Endothelial cell of umbilical vein (primary cell): ENCODE measurements at regions not wholly inside any gene's neighbourhood (a gene's known extent, or its start where the extent isn't known, plus 50 kb on each side); places are given as distances from the start of the nearest gene placed in this dataset.

Experiments
- BruUV-seq: library from RNA; stranded (reverse); fragments of 400-500 nt; replicated peaks from 2 replicates; lab custom pipeline; 2021; lab: Mats Ljungman, UMichigan
- CTCF ChIA-PET: fragments of 300-600, 350-600 bp; sonication (Branson Sonifier 250); formaldehyde crosslinking; loops from one replicate; lab custom pipeline; 2021; ENCODE audit warnings: antibody characterized with exemption, inconsistent platforms; lab: Charles Lee
- POLR2A ChIA-PET: fragments of 300-600, 350-600 bp; sonication (Branson Sonifier 250); formaldehyde crosslinking; loops from one replicate; lab custom pipeline; 2021; ENCODE audit warnings: antibody characterized with exemption, inconsistent platforms; lab: Charles Lee
- DNase-seq: peaks from one replicate; pipeline ENCODE4 v3.0.0-alpha.2; 2011; ENCODE audit warnings: low read depth, low spot score
- FAIRE-seq: peaks from 2 replicates; lab custom pipeline; 2011; peaks lifted over from hg19 to GRCh38; lab: Jason Lieb, UNC
- H2AFZ ChIP-seq: 2 replicates; pipeline ENCODE4 v1.6.0; 2012; ENCODE audit warnings: low read depth, low read length, control low read depth, inconsistent platforms
- H3K27ac ChIP-seq: 2 replicates; pipeline ENCODE4 v1.5.1; 2011; ENCODE audit warnings: low read depth, mild to moderate bottlenecking, control low read depth, low read length, moderate library complexity; ENCODE audit not compliant: insufficient read depth
- H3K27me3 ChIP-seq, 2 experiments: 2 replicates each; pipeline versions ENCODE4 v1.6.0 to v1.6.1; 2011; ENCODE audit warnings: low read length in 2 of 2, mixed read lengths in 1 of 2; ENCODE audit not compliant: control insufficient read depth in 2 of 2, insufficient read depth in 2 of 2
- H3K36me3 ChIP-seq, 2 experiments: 2 replicates in 1 of 2; 3 replicates in 1 of 2; pipeline ENCODE4 v1.5.1; 2011; ENCODE audit warnings: low read length in 2 of 2, mild to moderate bottlenecking in 1 of 2, moderate library complexity in 1 of 2; ENCODE audit not compliant: control insufficient read depth in 2 of 2, insufficient read depth in 2 of 2; ENCODE audit errors: extremely low read depth in 1 of 2
- H3K4me1 ChIP-seq: 3 replicates; pipeline ENCODE4 v1.5.1; 2011; ENCODE audit warnings: mild to moderate bottlenecking, low read length; ENCODE audit not compliant: control insufficient read depth, insufficient read depth; ENCODE audit errors: extremely low read depth
- H3K4me2 ChIP-seq: 2 replicates; pipeline ENCODE4 v1.6.1; 2011; ENCODE audit warnings: low read length, control low read depth, mixed read lengths; ENCODE audit not compliant: insufficient read depth
- H3K4me3 ChIP-seq, 3 experiments: fragments of 200-600 bp in 1 of 3; sonication (generic), shearing (Covaris generic) in 1 of 3; replicated peaks in 1 of 3; 2 replicates each; pipeline ENCODE4 v1.5.1; 2011 to 2016; ENCODE audit warnings: control low read depth in 3 of 3, low read length in 3 of 3, mild to moderate bottlenecking in 2 of 3, inconsistent platforms in 1 of 3, low read depth in 1 of 3, moderate library complexity in 1 of 3; ENCODE audit not compliant: insufficient read depth in 1 of 3
- H3K79me2 ChIP-seq: 2 replicates; pipeline ENCODE4 v1.6.0; 2012; ENCODE audit warnings: low read length, inconsistent platforms; ENCODE audit not compliant: control insufficient read depth, insufficient read depth
- H3K9ac ChIP-seq: replicated peaks from 2 replicates; pipeline ENCODE3; 2011; ENCODE audit warnings: low read length, control low read depth; ENCODE audit not compliant: insufficient read depth; ENCODE audit errors: extremely low read depth
- H3K9me1 ChIP-seq: replicated peaks from 3 replicates; pipeline ENCODE4 v1.6.0; 2011; ENCODE audit warnings: mild to moderate bottlenecking, low read length; ENCODE audit not compliant: control insufficient read depth, insufficient read depth; ENCODE audit errors: extremely low read depth
- H3K9me3 ChIP-seq: replicated peaks from 2 replicates; pipeline ENCODE4 v1.5.1; 2012; ENCODE audit warnings: low read length, inconsistent platforms; ENCODE audit not compliant: control insufficient read depth, insufficient read depth
- H4K20me1 ChIP-seq: replicated peaks from 2 replicates; pipeline ENCODE3; 2011; ENCODE audit warnings: mild to moderate bottlenecking, low read length; ENCODE audit not compliant: control insufficient read depth, insufficient read depth; ENCODE audit errors: extremely low read depth
- CTCF ChIP-seq, 2 donors: IDR thresholded peaks; 1 replicate in 1 of 2; 2 replicates in 1 of 2; pipeline ENCODE4 v1.5.1; 2011; ENCODE audit warnings: low read length in 2 of 2, mild to moderate bottlenecking in 2 of 2, moderate library complexity in 2 of 2, control low read depth in 1 of 2, inconsistent platforms in 1 of 2, low read depth in 1 of 2; ENCODE audit not compliant: insufficient read depth in 1 of 2; ENCODE audit errors: extremely low read depth in 1 of 2
- EZH2 ChIP-seq: IDR thresholded peaks from 2 replicates; pipeline ENCODE4 v1.6.1; 2012; ENCODE audit warnings: borderline replicate concordance, low read depth, mild to moderate bottlenecking, moderate library complexity, low read length, inconsistent platforms; ENCODE audit not compliant: severe bottlenecking
- FOS ChIP-seq: IDR thresholded peaks from 2 replicates; pipeline ENCODE4 v1.6.1; 2011; ENCODE audit warnings: mild to moderate bottlenecking, low read length, moderate library complexity, borderline replicate concordance; ENCODE audit not compliant: insufficient read depth
- GATA2 ChIP-seq: IDR thresholded peaks from 2 replicates; pipeline ENCODE4 v1.7.0; 2011; ENCODE audit warnings: low read depth, mild to moderate bottlenecking, moderate library complexity, mixed read lengths, low read length; ENCODE audit not compliant: insufficient read length, insufficient read depth
- JUN ChIP-seq: IDR thresholded peaks from 2 replicates; pipeline ENCODE4 v1.6.1; 2011; ENCODE audit warnings: borderline replicate concordance, low read depth; ENCODE audit not compliant: insufficient read length, insufficient read depth
- MAX ChIP-seq: IDR thresholded peaks from 2 replicates; pipeline ENCODE4 v1.6.1; 2011; ENCODE audit not compliant: insufficient read depth, insufficient read length
- MYC ChIP-seq: IDR thresholded peaks from one replicate; pipeline ENCODE4 v1.6.1; 2011; ENCODE audit warnings: mild to moderate bottlenecking, low read depth, low read length
- POLR2A ChIP-seq: IDR thresholded peaks from 2 replicates; pipeline ENCODE4 v1.6.1; 2012; ENCODE audit warnings: low read depth, mild to moderate bottlenecking, control low read depth, low read length
- POLR2AphosphoS5 ChIP-seq: IDR thresholded peaks from 2 replicates; pipeline ENCODE4 v1.6.1; 2012; ENCODE audit warnings: low read depth, mild to moderate bottlenecking, control low read depth, low read length, moderate library complexity; ENCODE audit not compliant: insufficient read depth
- dilution Hi-C: fragments of 300-500 bp; cut with MboI; formaldehyde crosslinking; loops from one replicate; pipeline ENCODE4 v1.15.0; 2019; ENCODE audit warnings: low sequenced_read_pairs; ENCODE audit not compliant: extremely low pct_ligation_motif_present
- intact Hi-C: fragments of 100-400 bp; cut with micrococcal nuclease; formaldehyde crosslinking; loops from one replicate; pipeline ENCODE4 v1.10.0; 2022

GRCh38 chr2:60070196-60070595 lies 483.3 kb downstream of the BCL11A start:
- FAIRE-seq = no peak
- TF ChIP-seq CTCF (IDR thresholded peaks at IDR 0.05; ENCODE audit: extremely low read depth in 1 of 2, insufficient read depth in 1 of 2, low read depth in 1 of 2, low read length in 2 of 2) (no peak), POLR2A (no peak), MAX (no peak), GATA2 (no peak), JUN (no peak), EZH2 (no peak), FOS (no peak), MYC (no peak), POLR2AphosphoS5 (no peak)

More at GRCh38 chr2:60070196-60070595, 483.3 kb downstream of the BCL11A start:
- no peaks in the 10 kb centered on the region for H3K9me1 ChIP-seq
- H3K9me3 ChIP-seq = peaks cover 3% of the 10 kb centered on the region
- H2AFZ ChIP-seq = no peak overlapping the region
- CTCF ChIA-PET = no interaction called here
- DNase-seq = no peak
- H3K4me3 ChIP-seq = no peak overlapping the region
- POLR2A ChIA-PET = no interaction called here
- H3K79me2 ChIP-seq = no peaks in the 10 kb centered on the region
- H3K27me3 ChIP-seq = no peaks in the 10 kb centered on the region
- intact Hi-C loops (no loop called here), dilution Hi-C loops (no loop called here)
- H3K36me3 ChIP-seq = no peaks in the 10 kb centered on the region
- no peaks in the 10 kb centered on the region for H3K4me1 ChIP-seq
- H4K20me1 ChIP-seq = no peaks in the 10 kb centered on the region
- H3K27ac ChIP-seq = no peak overlapping the region
- BruUV-seq = no TSS peak
- H3K4me2 ChIP-seq = no peak overlapping the region
- no peak overlapping the region for H3K9ac ChIP-seq
